ENCODE measurements at regions not wholly inside any gene's neighbourhood (a gene's known extent, or its start where the extent isn't known, plus 50 kb on each side); places are given as distances from the start of the nearest gene placed in this dataset.
"Not testable (repeated sequence)": the region's sequence is repeated elsewhere in the genome, so short reads cannot be mapped to it uniquely, and the experiment has no call there.

- no peak for DNase-seq
Observed at GRCh38 chr1:187759825-187760333, 931.1 kb downstream of the PLA2G4A start.

GRCh38 chr1:187762118-187762517 lies 933.4 kb downstream of the PLA2G4A start:
- DNase-seq = no peak

- DNase-seq = no peak
Observed at GRCh38 chr1:187763465-187763864, 934.7 kb downstream of the PLA2G4A start.

- DNase-seq = no peak
Observed at GRCh38 chr1:187763976-187764375, 935.2 kb downstream of the PLA2G4A start.

- no peak for DNase-seq
Observed at GRCh38 chr1:187771396-187771795, 942.6 kb downstream of the PLA2G4A start.

GRCh38 chr1:187773168-187773567 lies 944.4 kb downstream of the PLA2G4A start:
- DNase-seq = no peak

GRCh38 chr1:187787736-187788135 lies 959.0 kb downstream of the PLA2G4A start:
- DNase-seq = no peak

GRCh38 chr1:187788718-187789117 lies 960.0 kb downstream of the PLA2G4A start:
- no peak for DNase-seq

- no peak for DNase-seq
Observed at GRCh38 chr1:187790724-187791123, 962.0 kb downstream of the PLA2G4A start.

- no peak for DNase-seq
Observed at GRCh38 chr1:187794561-187794960, 965.8 kb downstream of the PLA2G4A start.

- DNase-seq = no peak
Observed at GRCh38 chr1:187809549-187809948, 980.8 kb downstream of the PLA2G4A start.

- DNase-seq = no peak
Observed at GRCh38 chr1:187816646-187817045, 987.9 kb downstream of the PLA2G4A start.

- no peak for DNase-seq
Observed at GRCh38 chr1:187817782-187818181, 989.0 kb downstream of the PLA2G4A start.

- no peak for DNase-seq
Observed at GRCh38 chr1:187819086-187819485, 990.3 kb downstream of the PLA2G4A start.

GRCh38 chr1:187836557-187836956 lies 1007.8 kb downstream of the PLA2G4A start:
- no peak for DNase-seq

GRCh38 chr1:187837787-187838186 lies 1009.0 kb downstream of the PLA2G4A start:
- no peak for DNase-seq

- no peak for DNase-seq
Observed at GRCh38 chr1:187838335-187839293, 1009.9 kb downstream of the PLA2G4A start.

GRCh38 chr1:187839873-187840272 lies 1011.1 kb downstream of the PLA2G4A start:
- no peak for DNase-seq

- DNase-seq = no peak
Observed at GRCh38 chr1:187840557-187840956, 1011.8 kb downstream of the PLA2G4A start.

GRCh38 chr1:187842406-187843165 lies 1013.8 kb downstream of the PLA2G4A start:
- no peak for DNase-seq

GRCh38 chr1:187844313-187844712 lies 1015.6 kb downstream of the PLA2G4A start:
- DNase-seq = no peak

GRCh38 chr1:187847531-187847930 lies 1018.8 kb downstream of the PLA2G4A start:
- DNase-seq = no peak

- no peak for DNase-seq
Observed at GRCh38 chr1:187848321-187848720, 1019.6 kb downstream of the PLA2G4A start.

- not testable (repeated sequence) for DNase-seq
Observed at GRCh38 chr1:187850146-187850545, 1021.4 kb downstream of the PLA2G4A start.
